GM12878 (cell line): ENCODE measurements at regions not wholly inside any gene's neighbourhood (a gene's known extent, or its start where the extent isn't known, plus 50 kb on each side); places are given as distances from the start of the nearest gene placed in this dataset.

Source experiments
- ATAC-seq: fragments of 200-7000 bp; cut with Tn5 transposase; 3 replicates; pipeline ENCODE4 v1.9.1; 2020; ENCODE audit warnings: mild to moderate bottlenecking, moderate library complexity
- BruUV-seq: library from RNA; stranded (reverse); fragments of 400-500 nt; replicated peaks from 2 replicates; lab custom pipeline; 2021; lab: Mats Ljungman, UMichigan
- CTCF ChIA-PET: fragments of 300-600 bp; sonication (Branson Sonifier 250); formaldehyde crosslinking; extraction: SDS; loops from one replicate; lab custom pipeline; 2021; ENCODE audit warnings: inconsistent platforms; lab: Yijun Ruan, JAX
- POLR2A ChIA-PET: fragments of 350-600 bp; formaldehyde crosslinking; extraction: SDS; loops from one replicate; lab custom pipeline; 2021; ENCODE audit warnings: inconsistent platforms; lab: Charles Lee
- RAD21 ChIA-PET: fragments of 300-600 bp; sonication (Branson Sonifier 250); formaldehyde crosslinking; loops from one replicate; lab custom pipeline; 2023; ENCODE audit warnings: antibody characterized with exemption; ENCODE audit not compliant: unreplicated experiment; lab: Charles Lee
- SMC1A ChIA-PET: fragments of 300-600 bp; sonication (Branson Sonifier 250); formaldehyde crosslinking; loops from one replicate; lab custom pipeline; 2023; ENCODE audit not compliant: unreplicated experiment, uncharacterized antibody; lab: Charles Lee
- DNase-seq: peaks from one replicate; pipeline ENCODE4 v3.0.0-alpha.2; 2011; ENCODE audit warnings: low read depth, low spot score
- FAIRE-seq: peaks from 3 replicates; lab custom pipeline; 2011; peaks lifted over from hg19 to GRCh38; lab: Jason Lieb, UNC
- H2AFZ ChIP-seq: 2 replicates; pipeline ENCODE4 v1.6.0; 2011; ENCODE audit warnings: low read depth, low read length, control low read depth; ENCODE audit not compliant: control insufficient read depth
- H3K27ac ChIP-seq: 2 replicates; pipeline ENCODE4 v1.5.1; 2011; ENCODE audit warnings: control low read depth; ENCODE audit not compliant: control insufficient read depth, insufficient read depth
- H3K27me3 ChIP-seq, 2 experiments: replicated peaks in 1 of 2; 2 replicates each; pipeline versions ENCODE4 v1.6.0 to v1.6.1; 2011; ENCODE audit warnings: low read length in 1 of 2; ENCODE audit not compliant: control insufficient read depth in 2 of 2, insufficient read depth in 2 of 2
- H3K36me3 ChIP-seq, 2 experiments: 2 replicates each; pipeline ENCODE4 v1.5.1; 2011; ENCODE audit warnings: low read length in 1 of 2; ENCODE audit not compliant: control insufficient read depth in 2 of 2, insufficient read depth in 2 of 2
- H3K4me1 ChIP-seq: 2 replicates; pipeline ENCODE4 v1.6.1; 2011; ENCODE audit warnings: mild to moderate bottlenecking, low read length, moderate library complexity, mixed read lengths; ENCODE audit not compliant: control insufficient read depth, insufficient read depth
- H3K4me2 ChIP-seq: 2 replicates; pipeline ENCODE4 v1.6.0; 2011; ENCODE audit warnings: control low read depth; ENCODE audit not compliant: control insufficient read depth, insufficient read depth
- H3K4me3 ChIP-seq: fragments of 200-600 bp; sonication (generic); 2 replicates; pipeline ENCODE4 v1.5.1; 2016
- H3K79me2 ChIP-seq: 2 replicates; pipeline ENCODE4 v1.6.0; 2011; ENCODE audit warnings: low read length; ENCODE audit not compliant: control insufficient read depth, insufficient read depth
- H3K9ac ChIP-seq: 2 replicates; pipeline ENCODE4 v1.8.0; 2011; ENCODE audit warnings: low read length, control low read depth, mixed read lengths; ENCODE audit not compliant: control insufficient read depth, insufficient read depth
- H3K9me3 ChIP-seq: replicated peaks from 3 replicates; pipeline ENCODE4 v1.5.1; 2011; ENCODE audit warnings: mild to moderate bottlenecking, low read length; ENCODE audit not compliant: control insufficient read depth, insufficient read depth
- H4K20me1 ChIP-seq: 2 replicates; pipeline ENCODE4 v1.6.0; 2011; ENCODE audit not compliant: control insufficient read depth, insufficient read depth
- BMI1 ChIP-seq: fragments of 450-650 bp; IDR thresholded peaks from 2 replicates; pipeline ENCODE4 v1.6.1; 2016; ENCODE audit warnings: mild to moderate bottlenecking, moderate library complexity, borderline replicate concordance
- ESRRA ChIP-seq: IDR thresholded peaks from 2 replicates; pipeline ENCODE4 v1.6.1; 2012; ENCODE audit warnings: mild to moderate bottlenecking, low read length, improper control_type of control experiment
- MEF2A ChIP-seq: IDR thresholded peaks from 2 replicates; pipeline ENCODE4 v1.6.1; 2011; ENCODE audit warnings: low read depth, mild to moderate bottlenecking, low read length, moderate library complexity; ENCODE audit not compliant: insufficient read depth
- MTA2 ChIP-seq: fragments of 450-650 bp; IDR thresholded peaks from 2 replicates; pipeline ENCODE4 v1.6.1; 2016; ENCODE audit warnings: low read depth, mild to moderate bottlenecking, moderate library complexity
- MXI1 ChIP-seq: fragments of 150-350 bp; IDR thresholded peaks from 2 replicates; pipeline ENCODE4 v1.6.1; 2011; ENCODE audit warnings: low read depth, mild to moderate bottlenecking, inconsistent platforms, low read length, improper control_type of control experiment
- SUZ12 ChIP-seq: fragments of 200-600 bp; sonication (generic); IDR thresholded peaks from one replicate; pipeline ENCODE4 v1.6.1; 2018; ENCODE audit warnings: antibody characterized with exemption, mild to moderate bottlenecking; ENCODE audit not compliant: unreplicated experiment
- WRNIP1 ChIP-seq: IDR thresholded peaks from 2 replicates; pipeline ENCODE4 v1.6.1; 2011; ENCODE audit warnings: low read depth, low read length, improper control_type of control experiment, borderline replicate concordance
- WGBS: methylation state at CpG from one replicate; pipeline ENCODE4 v1.1.6; 2016; ENCODE audit warnings: low lambda C conversion rate; ENCODE audit not compliant: insufficient replicate concordance, insufficient coverage; ENCODE audit errors: missing lambda C conversion rate; 5-methylcytosine and 5-hydroxymethylcytosine counted together
- in situ Hi-C: fragments of 300-500 bp; cut with MboI; formaldehyde crosslinking; loops from 9 replicates; pipeline ENCODE4 v1.14.3; 2018; ENCODE audit warnings: mixed read lengths
- intact Hi-C: fragments of 100-400 bp; cut with micrococcal nuclease; formaldehyde crosslinking; loops from one replicate; pipeline ENCODE4 v1.14.2; 2022; ENCODE audit not compliant: unreplicated experiment
- TF ChIP-seq, protein P1 (sequence below): IDR thresholded peaks from 2 replicates; pipeline ENCODE4 v1.6.1; 2011; ENCODE audit warnings: low read depth, mild to moderate bottlenecking, low read length, moderate library complexity, borderline replicate concordance; ENCODE audit errors: extremely low read depth
- TF ChIP-seq, protein P2 (sequence below): fragments of 450-650 bp; IDR thresholded peaks from 2 replicates; pipeline ENCODE4 v1.6.1; 2017; ENCODE audit warnings: mild to moderate bottlenecking, low read depth, inconsistent platforms; ENCODE audit not compliant: poor library complexity, severe bottlenecking
- TF ChIP-seq, protein P3 (sequence below): IDR thresholded peaks from 2 replicates; pipeline ENCODE4 v1.6.1; 2011; ENCODE audit warnings: low read depth, low read length, improper control_type of control experiment, borderline replicate concordance
- TF ChIP-seq, protein P4 (sequence below): fragments of 450-650 bp; IDR thresholded peaks from 2 replicates; pipeline ENCODE4 v1.6.1; 2017; ENCODE audit warnings: antibody characterized with exemption, mild to moderate bottlenecking, moderate library complexity

DNA sequence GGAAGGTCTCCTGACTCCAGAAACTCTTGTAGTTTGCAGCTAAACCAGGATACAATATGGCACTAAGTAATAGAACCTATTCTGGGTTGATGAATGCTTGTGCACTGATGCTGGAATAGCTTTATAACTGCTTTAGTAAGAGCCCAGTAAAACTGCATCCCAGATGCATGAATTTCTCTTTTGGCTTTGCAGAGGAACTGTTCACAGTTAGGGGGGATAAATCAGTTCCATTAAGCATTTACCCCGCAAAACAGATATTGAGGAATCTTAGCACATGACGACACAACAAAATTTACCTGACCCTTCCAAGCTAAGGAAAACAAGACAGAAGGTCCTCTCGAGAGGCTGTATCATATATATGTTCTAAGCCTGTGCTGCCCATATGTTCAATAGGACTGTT lies 457.4 kb downstream of the FOXG1 start (continued):
- TF ChIP-seq, protein P1, sequence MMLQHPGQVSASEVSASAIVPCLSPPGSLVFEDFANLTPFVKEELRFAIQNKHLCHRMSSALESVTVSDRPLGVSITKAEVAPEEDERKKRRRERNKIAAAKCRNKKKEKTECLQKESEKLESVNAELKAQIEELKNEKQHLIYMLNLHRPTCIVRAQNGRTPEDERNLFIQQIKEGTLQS: no peak
- TF ChIP-seq, all 136 proteins: peak for 0

DNA sequence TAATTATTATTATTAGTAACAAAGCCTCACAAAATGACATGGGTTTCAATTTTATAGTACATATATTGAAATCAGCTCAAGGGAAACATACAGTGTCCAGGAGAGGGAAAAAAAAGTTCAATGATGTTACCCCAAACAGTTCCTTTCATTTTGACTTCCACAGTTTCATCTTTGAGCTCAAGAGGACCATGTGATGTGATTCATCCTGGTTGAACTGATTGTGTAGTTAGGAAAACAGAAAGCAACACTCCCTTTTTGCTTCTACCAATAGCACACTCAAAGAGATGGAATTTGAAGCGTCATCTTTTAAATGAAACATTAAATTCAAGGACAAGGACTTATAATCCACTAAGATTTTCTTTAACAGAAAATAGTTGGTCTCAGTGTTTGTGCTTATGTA lies 461.0 kb downstream of the FOXG1 start:
- Histone ChIP-seq H3K36me3 (no peaks in the 10 kb centered on the region), H3K4me1 (no peaks in the 10 kb centered on the region), H3K79me2 (no peaks in the 10 kb centered on the region), H2AFZ (no peak overlapping the region), H3K4me2 (no peak overlapping the region), H4K20me1 (no peaks in the 10 kb centered on the region), H3K27me3 (no peaks in the 10 kb centered on the region), H3K27ac (no peak overlapping the region), H3K9me3 (no peaks in the 10 kb centered on the region), H3K4me3 (no peak overlapping the region), H3K9ac (no peak overlapping the region)
- no peak for FAIRE-seq
- BruUV-seq: no TSS peak
- TF ChIP-seq, protein P2, sequence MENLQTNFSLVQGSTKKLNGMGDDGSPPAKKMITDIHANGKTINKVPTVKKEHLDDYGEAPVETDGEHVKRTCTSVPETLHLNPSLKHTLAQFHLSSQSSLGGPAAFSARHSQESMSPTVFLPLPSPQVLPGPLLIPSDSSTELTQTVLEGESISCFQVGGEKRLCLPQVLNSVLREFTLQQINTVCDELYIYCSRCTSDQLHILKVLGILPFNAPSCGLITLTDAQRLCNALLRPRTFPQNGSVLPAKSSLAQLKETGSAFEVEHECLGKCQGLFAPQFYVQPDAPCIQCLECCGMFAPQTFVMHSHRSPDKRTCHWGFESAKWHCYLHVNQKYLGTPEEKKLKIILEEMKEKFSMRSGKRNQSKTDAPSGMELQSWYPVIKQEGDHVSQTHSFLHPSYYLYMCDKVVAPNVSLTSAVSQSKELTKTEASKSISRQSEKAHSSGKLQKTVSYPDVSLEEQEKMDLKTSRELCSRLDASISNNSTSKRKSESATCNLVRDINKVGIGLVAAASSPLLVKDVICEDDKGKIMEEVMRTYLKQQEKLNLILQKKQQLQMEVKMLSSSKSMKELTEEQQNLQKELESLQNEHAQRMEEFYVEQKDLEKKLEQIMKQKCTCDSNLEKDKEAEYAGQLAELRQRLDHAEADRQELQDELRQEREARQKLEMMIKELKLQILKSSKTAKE: no peak
- TF ChIP-seq MXI1 (no peak), ESRRA (no peak), SUZ12 (no peak), MTA2 (no peak), BMI1 (no peak), MEF2A (no peak), WRNIP1 (no peak)
- TF ChIP-seq, protein P3, sequence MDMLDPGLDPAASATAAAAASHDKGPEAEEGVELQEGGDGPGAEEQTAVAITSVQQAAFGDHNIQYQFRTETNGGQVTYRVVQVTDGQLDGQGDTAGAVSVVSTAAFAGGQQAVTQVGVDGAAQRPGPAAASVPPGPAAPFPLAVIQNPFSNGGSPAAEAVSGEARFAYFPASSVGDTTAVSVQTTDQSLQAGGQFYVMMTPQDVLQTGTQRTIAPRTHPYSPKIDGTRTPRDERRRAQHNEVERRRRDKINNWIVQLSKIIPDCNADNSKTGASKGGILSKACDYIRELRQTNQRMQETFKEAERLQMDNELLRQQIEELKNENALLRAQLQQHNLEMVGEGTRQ: no peak
- TF ChIP-seq, protein P4, sequence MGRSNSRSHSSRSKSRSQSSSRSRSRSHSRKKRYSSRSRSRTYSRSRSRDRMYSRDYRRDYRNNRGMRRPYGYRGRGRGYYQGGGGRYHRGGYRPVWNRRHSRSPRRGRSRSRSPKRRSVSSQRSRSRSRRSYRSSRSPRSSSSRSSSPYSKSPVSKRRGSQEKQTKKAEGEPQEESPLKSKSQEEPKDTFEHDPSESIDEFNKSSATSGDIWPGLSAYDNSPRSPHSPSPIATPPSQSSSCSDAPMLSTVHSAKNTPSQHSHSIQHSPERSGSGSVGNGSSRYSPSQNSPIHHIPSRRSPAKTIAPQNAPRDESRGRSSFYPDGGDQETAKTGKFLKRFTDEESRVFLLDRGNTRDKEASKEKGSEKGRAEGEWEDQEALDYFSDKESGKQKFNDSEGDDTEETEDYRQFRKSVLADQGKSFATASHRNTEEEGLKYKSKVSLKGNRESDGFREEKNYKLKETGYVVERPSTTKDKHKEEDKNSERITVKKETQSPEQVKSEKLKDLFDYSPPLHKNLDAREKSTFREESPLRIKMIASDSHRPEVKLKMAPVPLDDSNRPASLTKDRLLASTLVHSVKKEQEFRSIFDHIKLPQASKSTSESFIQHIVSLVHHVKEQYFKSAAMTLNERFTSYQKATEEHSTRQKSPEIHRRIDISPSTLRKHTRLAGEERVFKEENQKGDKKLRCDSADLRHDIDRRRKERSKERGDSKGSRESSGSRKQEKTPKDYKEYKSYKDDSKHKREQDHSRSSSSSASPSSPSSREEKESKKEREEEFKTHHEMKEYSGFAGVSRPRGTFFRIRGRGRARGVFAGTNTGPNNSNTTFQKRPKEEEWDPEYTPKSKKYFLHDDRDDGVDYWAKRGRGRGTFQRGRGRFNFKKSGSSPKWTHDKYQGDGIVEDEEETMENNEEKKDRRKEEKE: no peak
- 0% methylated on average over 1 of the region's 1 CpG for WGBS
- ATAC-seq: no peak
- RAD21 ChIA-PET: no interaction called here
- CTCF ChIA-PET: no interaction called here
- POLR2A ChIA-PET: no interaction called here
- no peak for DNase-seq
- intact Hi-C loops (no loop called here), in situ Hi-C loops (no loop called here)
- SMC1A ChIA-PET: no interaction called here
